K562 (cell line): ENCODE measurements at regions not wholly inside any gene's neighbourhood (a gene's known extent, or its start where the extent isn't known, plus 50 kb on each side); places are given as distances from the start of the nearest gene placed in this dataset.
A peak's percentile ranks its signal among the peaks of the same experiment; 100 is the strongest.

Experiments used
- ATAC-seq: fragments of 200-7000 bp; cut with Tn5 transposase; 3 replicates; pipeline ENCODE4 v1.9.1; 2020; ENCODE audit warnings: moderate library complexity
- BruUV-seq: library from RNA; stranded (reverse); fragments of 400-500 nt; replicated peaks from 2 replicates; lab custom pipeline; 2021; lab: Mats Ljungman, UMichigan
- CTCF ChIA-PET: fragments of 300-600 bp; formaldehyde crosslinking; extraction: SDS; loops from one replicate; lab custom pipeline; 2021; ENCODE audit warnings: low intra/inter-chr PET ratio; lab: Yijun Ruan, JAX
- POLR2A ChIA-PET: fragments of 300-600, 350-650 bp; sonication (Branson Sonifier 250); formaldehyde crosslinking; extraction: SDS; loops from one replicate; lab custom pipeline; 2021; ENCODE audit warnings: antibody characterized with exemption, inconsistent platforms; lab: Yijun Ruan, JAX
- DNase-seq, 4 experiments: peaks; one replicate each; pipeline versions ENCODE4 v3.0.0 to v3.0.0-alpha.2; 2011 to 2018; ENCODE audit warnings: low spot score in 3 of 4, mixed read lengths in 3 of 4; ENCODE audit errors: extremely low read depth in 1 of 4
- FAIRE-seq: peaks from 2 replicates; lab custom pipeline; 2011; peaks lifted over from hg19 to GRCh38; lab: Jason Lieb, UNC
- H2AFZ ChIP-seq: 2 replicates; pipeline ENCODE4 v1.6.0; 2011; ENCODE audit warnings: low read depth, low read length, control low read depth, inconsistent platforms
- H3K27ac ChIP-seq: fragments of 200-600 bp; 3 replicates; pipeline ENCODE4 v1.8.0; 2011; ENCODE audit warnings: low read depth, mild to moderate bottlenecking, control low read depth, inconsistent platforms, low read length, moderate library complexity, mixed read lengths; ENCODE audit errors: extremely low read depth
- H3K27me3 ChIP-seq, 2 experiments: fragments of 300-600 bp in 1 of 2; 2 replicates in 1 of 2; 3 replicates in 1 of 2; pipeline versions ENCODE4 v1.6.0 to v1.8.0; 2011; ENCODE audit warnings: inconsistent platforms in 2 of 2, low read length in 2 of 2, mild to moderate bottlenecking in 1 of 2, mixed read lengths in 1 of 2, moderate library complexity in 1 of 2; ENCODE audit not compliant: control insufficient read depth in 2 of 2, insufficient read depth in 2 of 2
- H3K36me3 ChIP-seq: fragments of 300-600 bp; 3 replicates; pipeline ENCODE4 v1.8.0; 2011; ENCODE audit warnings: mild to moderate bottlenecking, low read length, inconsistent platforms; ENCODE audit not compliant: control insufficient read depth, insufficient read depth
- H3K4me1 ChIP-seq, 2 experiments: fragments of 200-600 bp in 1 of 2; replicated peaks in 1 of 2; 2 replicates in 1 of 2; 3 replicates in 1 of 2; pipeline versions ENCODE4 v1.5.1 to v1.8.0; 2011; ENCODE audit warnings: inconsistent platforms in 2 of 2, low read length in 2 of 2, mild to moderate bottlenecking in 1 of 2, mixed read lengths in 1 of 2, moderate library complexity in 1 of 2; ENCODE audit not compliant: control insufficient read depth in 2 of 2, insufficient read depth in 2 of 2
- H3K4me2 ChIP-seq: 2 replicates; pipeline ENCODE4 v1.6.1; 2011; ENCODE audit warnings: low read length, control low read depth, inconsistent platforms, mixed read lengths; ENCODE audit not compliant: insufficient read depth
- H3K4me3 ChIP-seq: fragments of 200-600 bp; sonication (generic), shearing (Covaris generic); 2 replicates; pipeline ENCODE4 v1.5.1; 2016; ENCODE audit warnings: control low read depth, inconsistent platforms
- H3K79me2 ChIP-seq: fragments of 200-600 bp; 3 replicates; pipeline ENCODE4 v1.8.0; 2011; ENCODE audit warnings: low read length, inconsistent platforms; ENCODE audit not compliant: control insufficient read depth, insufficient read depth
- H3K9ac ChIP-seq, 2 experiments: 2 replicates each; pipeline versions ENCODE4 v1.6.0 to v1.6.1; 2011; ENCODE audit warnings: low read depth in 2 of 2, low read length in 2 of 2, control low read depth in 1 of 2, inconsistent platforms in 1 of 2, mild to moderate bottlenecking in 1 of 2, mixed read lengths in 1 of 2; ENCODE audit not compliant: insufficient read depth in 1 of 2
- H3K9me1 ChIP-seq: one replicate; pipeline ENCODE4 v1.6.0; 2011; ENCODE audit warnings: inconsistent platforms, mild to moderate bottlenecking, low read length, moderate library complexity; ENCODE audit not compliant: control insufficient read depth, insufficient read depth
- H3K9me3 ChIP-seq: replicated peaks from 2 replicates; pipeline ENCODE4 v1.5.1; 2011; ENCODE audit warnings: low read depth, low read length, inconsistent platforms; ENCODE audit not compliant: control insufficient read depth, insufficient read depth
- H4K20me1 ChIP-seq: replicated peaks from 2 replicates; pipeline ENCODE4 v1.6.1; 2011; ENCODE audit warnings: low read length, inconsistent platforms, mixed read lengths; ENCODE audit not compliant: control insufficient read depth, insufficient read depth
- ARID3B ChIP-seq: fragments of 250-450 bp; sonication (Bioruptor Pico); IDR thresholded peaks from 2 replicates; pipeline ENCODE4 v1.4.0; 2020; ENCODE audit warnings: borderline replicate concordance
- BHLHE40 ChIP-seq: IDR thresholded peaks from 2 replicates; pipeline ENCODE4 v1.6.1; 2011; ENCODE audit warnings: low read length, improper control_type of control experiment
- ELK1 ChIP-seq: sonication (generic); formaldehyde crosslinking; IDR thresholded peaks from 2 replicates; pipeline ENCODE4 v1.8.1; 2022; ENCODE audit warnings: missing genetic modification reagents
- KLF16 ChIP-seq: IDR thresholded peaks from 2 replicates; pipeline ENCODE4 v1.6.1; 2016; ENCODE audit warnings: antibody characterized with exemption
- NR1H2 ChIP-seq: sonication (generic); formaldehyde crosslinking; IDR thresholded peaks from 2 replicates; pipeline ENCODE4 v1.4.0; 2020; ENCODE audit warnings: mild to moderate bottlenecking, missing genetic modification reagents
- PCBP1 ChIP-seq: fragments of 200-400 bp; formaldehyde crosslinking; IDR thresholded peaks from 2 replicates; pipeline ENCODE4 v1.6.1; 2018; ENCODE audit warnings: mild to moderate bottlenecking, low read depth, low read length; ENCODE audit not compliant: poor library complexity, severe bottlenecking
- PCBP2 ChIP-seq: fragments of 200-400 bp; formaldehyde crosslinking; IDR thresholded peaks from 2 replicates; pipeline ENCODE4 v1.6.1; 2018; ENCODE audit warnings: low read length, low read depth, mild to moderate bottlenecking, moderate library complexity; ENCODE audit not compliant: poor library complexity, severe bottlenecking
- SIX5 ChIP-seq, 2 experiments: IDR thresholded peaks; 2 replicates each; pipeline ENCODE4 v1.6.1; 2011; ENCODE audit warnings: low read length in 2 of 2, borderline replicate concordance in 1 of 2, low read depth in 1 of 2, mild to moderate bottlenecking in 1 of 2, moderate library complexity in 1 of 2; ENCODE audit not compliant: insufficient read depth in 1 of 2
- ZBTB11 ChIP-seq, 3 experiments: fragments of 200-800 bp in 1 of 3; fragments of 250-450 bp in 1 of 3; fragments of 450-650 bp in 1 of 3; sonication (Bioruptor Pico) in 1 of 3; sonication (Bioruptor generic) in 1 of 3; formaldehyde crosslinking in 1 of 3; IDR thresholded peaks; 2 replicates each; pipeline versions ENCODE4 v1.6.1 to v1.8.0; 2016 to 2022; ENCODE audit warnings: mild to moderate bottlenecking in 2 of 3, missing genetic modification characterization in 2 of 3, missing compliant biosample characterization in 1 of 3, moderate library complexity in 1 of 3
- ZNF165 ChIP-seq: fragments of 250-450 bp; sonication (Bioruptor Pico); IDR thresholded peaks from 2 replicates; pipeline ENCODE4 v1.4.0; 2020; ENCODE audit warnings: borderline replicate concordance
- WGBS: fragments of 100-300 bp; shearing (Covaris generic); methylation state at CpG from one replicate; pipeline ENCODE4 v1.1.6; 2016; ENCODE audit warnings: low coverage, mixed read lengths; ENCODE audit not compliant: insufficient coverage; ENCODE audit errors: missing lambda C conversion rate; 5-methylcytosine and 5-hydroxymethylcytosine counted together
- in situ Hi-C: fragments of 300-500 bp; cut with MboI; formaldehyde crosslinking; loops from 4 replicates; pipeline ENCODE4 v1.15.0; 2018; ENCODE audit warnings: inconsistent platforms, mixed read lengths
- intact Hi-C: fragments of 100-400 bp; cut with micrococcal nuclease; formaldehyde crosslinking; loops from 2 replicates; pipeline ENCODE4 v1.14.2; 2022

GRCh38 chr1:14106126-14106525 is 406.1 kb downstream of the PRDM2 start (continued):
- TF ChIP-seq ELK1 (CRISPR knock-in tag) (no peak), ZNF165 (no peak), KLF16 (no peak), BHLHE40 (no peak), ARID3B (CRISPR knock-in tag) (no peak)
- TF ChIP-seq, all 486 proteins: peak for 0

GRCh38 chr1:14106679-14107313 is 406.8 kb downstream of the PRDM2 start:
- Histone ChIP-seq H3K79me2 (no peaks in the 10 kb centered on the region), H3K9me3 (no peaks in the 10 kb centered on the region)
- in situ Hi-C loops = loop anchor here (25.0 kb wide), 1 partner anchor 756 kb away; no protein-coding TSS in a partner anchor
- TF ChIP-seq NR1H2 (CRISPR knock-in tag) (no peak), SIX5 (IDR thresholded peaks at IDR 0.05; ENCODE audit: borderline replicate concordance in 1 of 2, insufficient read depth in 1 of 2, low read depth in 1 of 2, low read length in 2 of 2) (no peak), PCBP1 (peak; percentile 22), PCBP2 (peak; percentile 79), ZBTB11 (CRISPR knock-in tag; IDR thresholded peaks at IDR 0.05) (no peak)
- TF ChIP-seq, all 486 proteins: peak for 2
- no peak overlapping the region for H3K4me2 ChIP-seq
- no peak overlapping the region for H3K9ac ChIP-seq
- WGBS = 0% methylated on average over 3 of the region's 4 CpGs
- no peaks in the 10 kb centered on the region for H4K20me1 ChIP-seq
- no peak overlapping the region for H3K27ac ChIP-seq
- DNase-seq (no peak), ATAC-seq (no peak), FAIRE-seq (no peak)
- no peak overlapping the region for H2AFZ ChIP-seq
- no TSS peak for BruUV-seq
- peaks cover 0 to 17% of the 10 kb centered on the region in 2 experiments; a peak in 2 of 5 replicates for H3K27me3 ChIP-seq
- H3K9me1 ChIP-seq = no peaks in the 10 kb centered on the region
- no peaks in the 10 kb centered on the region for H3K4me1 ChIP-seq
- no peak overlapping the region for H3K4me3 ChIP-seq
- POLR2A ChIA-PET = no interaction called here
- no peaks in the 10 kb centered on the region for H3K36me3 ChIP-seq
- CTCF ChIA-PET = no interaction called here
- intact Hi-C loops = no loop called here
